A549 (cell line): ENCODE measurements at regions not wholly inside any gene's neighbourhood (a gene's known extent, or its start where the extent isn't known, plus 50 kb on each side); places are given as distances from the start of the nearest gene placed in this dataset.

Source experiments
- CHD2 ChIP-seq: fragments of 150-350 bp; IDR thresholded peaks from 2 replicates; pipeline ENCODE4 v1.6.1; 2014; ENCODE audit warnings: low read length; ENCODE audit not compliant: partially characterized antibody
- CTCF ChIP-seq: fragments of >200 bp; sonication (Bioruptor Twin); formaldehyde crosslinking; IDR thresholded peaks from 3 replicates; pipeline ENCODE4 v1.5.1; 2016
- ELK1 ChIP-seq: fragments of 150-350 bp; IDR thresholded peaks from 2 replicates; pipeline ENCODE4 v1.6.1; 2014; ENCODE audit warnings: low read depth, mild to moderate bottlenecking, low read length
- GATA3 ChIP-seq: IDR thresholded peaks from 2 replicates; pipeline ENCODE4 v1.6.1; 2012; ENCODE audit warnings: borderline replicate concordance
- HDAC2 ChIP-seq: fragments of 200-600 bp; sonication (generic); IDR thresholded peaks from 2 replicates; pipeline ENCODE4 v1.6.1; 2016
- MAFK ChIP-seq: fragments of 450-650 bp; IDR thresholded peaks from 2 replicates; pipeline ENCODE4 v1.6.1; 2014; ENCODE audit not compliant: partially characterized antibody
- MAZ ChIP-seq: fragments of 150-350 bp; IDR thresholded peaks from 2 replicates; pipeline ENCODE4 v1.6.1; 2014; ENCODE audit warnings: antibody characterized with exemption, low read depth, low read length, borderline replicate concordance
- POLR2A ChIP-seq: IDR thresholded peaks from 2 replicates; pipeline ENCODE4 v1.6.1; 2012; ENCODE audit warnings: mild to moderate bottlenecking, low read length
- RCOR1 ChIP-seq: fragments of 150-350 bp; IDR thresholded peaks from 2 replicates; pipeline ENCODE4 v1.6.1; 2014; ENCODE audit warnings: antibody characterized with exemption, low read length, low read depth
- RFX5 ChIP-seq: fragments of 450-650 bp; IDR thresholded peaks from 2 replicates; pipeline ENCODE4 v1.7.1; 2014; ENCODE audit warnings: antibody characterized with exemption, mild to moderate bottlenecking, moderate library complexity
- SMC3 ChIP-seq: fragments of >200 bp; sonication (Bioruptor Twin); formaldehyde crosslinking; IDR thresholded peaks from 3 replicates; pipeline ENCODE4 v1.6.1; 2018; ENCODE audit warnings: inconsistent platforms
- USF2 ChIP-seq: fragments of 450-650 bp; IDR thresholded peaks from 2 replicates; pipeline ENCODE4 v1.6.1; 2014; ENCODE audit warnings: antibody characterized with exemption
- TF ChIP-seq, protein P1 (sequence below): fragments of >200 bp; sonication (Bioruptor Twin); formaldehyde crosslinking; IDR thresholded peaks from 3 replicates; pipeline ENCODE4 v1.6.1; 2016

DNA sequence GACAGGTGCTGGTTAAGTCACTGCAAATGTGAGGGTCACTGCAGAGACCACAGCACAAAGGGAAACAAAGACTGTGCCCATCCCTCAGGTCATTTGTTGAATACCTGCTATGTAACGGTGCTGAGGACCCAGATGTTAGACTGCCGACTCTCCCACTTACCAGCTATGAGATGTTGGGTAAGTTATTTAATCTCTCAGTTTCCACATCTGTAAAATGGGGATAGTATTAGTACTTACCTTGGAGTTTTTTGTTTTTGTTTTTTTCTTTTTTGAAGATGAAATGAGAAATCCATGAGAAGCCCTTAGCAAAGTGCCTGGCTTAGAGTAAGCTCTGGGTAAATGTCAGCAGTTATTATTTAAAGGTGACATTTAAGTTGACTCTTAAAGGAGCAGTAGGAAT is 50.5 kb upstream of the PMFBP1 start:
- no peak for TF ChIP-seq MAZ
- TF ChIP-seq CTCF = no peak
- TF ChIP-seq, protein P1, sequence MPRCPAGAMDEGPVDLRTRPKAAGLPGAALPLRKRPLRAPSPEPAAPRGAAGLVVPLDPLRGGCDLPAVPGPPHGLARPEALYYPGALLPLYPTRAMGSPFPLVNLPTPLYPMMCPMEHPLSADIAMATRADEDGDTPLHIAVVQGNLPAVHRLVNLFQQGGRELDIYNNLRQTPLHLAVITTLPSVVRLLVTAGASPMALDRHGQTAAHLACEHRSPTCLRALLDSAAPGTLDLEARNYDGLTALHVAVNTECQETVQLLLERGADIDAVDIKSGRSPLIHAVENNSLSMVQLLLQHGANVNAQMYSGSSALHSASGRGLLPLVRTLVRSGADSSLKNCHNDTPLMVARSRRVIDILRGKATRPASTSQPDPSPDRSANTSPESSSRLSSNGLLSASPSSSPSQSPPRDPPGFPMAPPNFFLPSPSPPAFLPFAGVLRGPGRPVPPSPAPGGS = no peak
- no peak for TF ChIP-seq RFX5
- TF ChIP-seq CHD2 = no peak
- TF ChIP-seq GATA3 = no peak
- TF ChIP-seq RCOR1 = no peak
- no peak for TF ChIP-seq POLR2A
- TF ChIP-seq MAFK = no peak
- no peak for TF ChIP-seq HDAC2
- TF ChIP-seq ELK1 = no peak
- TF ChIP-seq USF2 = no peak
- TF ChIP-seq SMC3 = no peak
